NCI-H2171 treated with DMSO at 0.1 percent for 48 hours (cell line): ENCODE measurements at regions not wholly inside any gene's neighbourhood (a gene's known extent, or its start where the extent isn't known, plus 50 kb on each side); places are given as distances from the start of the nearest gene placed in this dataset.

Source experiments
- DNase-seq: peaks from one replicate; lab custom pipeline; 2025; lab: John Stamatoyannopoulos, UW

DNA sequence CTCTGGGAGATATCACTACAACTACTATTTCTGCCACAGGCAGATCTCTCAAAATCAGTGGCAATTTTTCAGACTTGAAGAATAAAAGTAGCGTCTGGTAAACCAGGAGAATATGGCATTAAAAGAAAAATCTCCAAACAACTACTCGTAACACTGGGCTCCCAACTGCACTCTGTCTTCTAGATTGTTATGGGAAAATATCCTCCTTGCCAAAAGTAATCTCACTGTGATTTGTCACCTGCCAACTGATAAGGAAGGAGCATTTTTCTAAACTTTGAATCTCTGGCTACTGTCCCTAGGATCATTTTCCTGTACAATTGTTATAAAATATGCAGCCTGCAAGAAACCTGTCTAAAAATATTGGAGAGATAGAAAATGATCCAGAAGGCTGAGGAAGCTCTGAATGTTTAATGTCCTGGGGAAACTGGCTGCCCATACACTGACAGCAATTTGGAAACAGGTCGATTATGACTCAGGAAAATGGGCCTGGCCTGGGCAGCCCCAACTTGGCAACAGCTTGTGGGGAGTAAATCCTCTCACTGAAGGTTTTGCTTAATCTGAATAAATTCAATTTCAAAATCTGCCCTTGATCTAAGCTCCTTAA is 90.5 kb upstream of the DBX1 start:
- no peak for DNase-seq

DNA sequence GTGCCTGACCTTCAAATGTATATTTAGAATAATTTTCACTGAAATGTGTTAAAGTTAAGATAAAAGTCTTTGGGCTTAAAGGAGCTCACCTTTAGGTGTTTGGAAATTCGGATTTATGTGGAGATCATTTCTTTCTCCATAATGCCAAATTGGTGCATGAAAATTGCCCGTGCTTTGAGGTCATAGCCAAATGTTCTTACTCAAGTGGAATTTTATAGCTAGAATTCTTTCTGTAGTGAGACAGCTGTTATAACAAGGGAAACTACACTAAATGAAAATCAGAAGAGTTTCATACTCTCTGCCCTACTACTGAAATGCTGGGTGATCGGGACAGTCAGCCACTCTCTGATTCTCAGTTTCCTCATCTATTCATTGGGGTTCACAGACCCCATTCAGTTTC is 89.5 kb upstream of the DBX1 start:
- DNase-seq = no peak

- peak; percentile 68 for DNase-seq
Measured at GRCh38 chr11:20249378-20249777, 89.1 kb upstream of the DBX1 start.

DNA sequence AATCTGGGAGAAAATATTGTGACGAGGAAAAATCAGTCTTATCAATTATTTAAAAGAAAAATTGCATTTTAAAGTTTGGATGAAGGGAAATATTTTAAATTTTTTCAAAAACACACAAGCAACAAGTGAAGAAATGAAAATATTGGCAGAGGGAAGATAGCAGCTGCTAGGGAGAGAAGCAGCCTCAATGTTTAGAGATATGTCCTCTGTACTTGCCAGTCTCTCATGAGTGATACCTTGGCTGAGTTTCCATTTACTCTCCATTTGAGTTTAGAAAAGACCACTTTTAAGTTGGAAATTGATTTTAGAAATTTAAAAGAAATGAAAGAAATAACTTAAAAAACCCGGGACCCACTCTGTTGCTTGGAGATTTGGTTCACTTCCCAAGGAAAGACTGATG is 88.6 kb upstream of the DBX1 start:
- DNase-seq = no peak

DNA sequence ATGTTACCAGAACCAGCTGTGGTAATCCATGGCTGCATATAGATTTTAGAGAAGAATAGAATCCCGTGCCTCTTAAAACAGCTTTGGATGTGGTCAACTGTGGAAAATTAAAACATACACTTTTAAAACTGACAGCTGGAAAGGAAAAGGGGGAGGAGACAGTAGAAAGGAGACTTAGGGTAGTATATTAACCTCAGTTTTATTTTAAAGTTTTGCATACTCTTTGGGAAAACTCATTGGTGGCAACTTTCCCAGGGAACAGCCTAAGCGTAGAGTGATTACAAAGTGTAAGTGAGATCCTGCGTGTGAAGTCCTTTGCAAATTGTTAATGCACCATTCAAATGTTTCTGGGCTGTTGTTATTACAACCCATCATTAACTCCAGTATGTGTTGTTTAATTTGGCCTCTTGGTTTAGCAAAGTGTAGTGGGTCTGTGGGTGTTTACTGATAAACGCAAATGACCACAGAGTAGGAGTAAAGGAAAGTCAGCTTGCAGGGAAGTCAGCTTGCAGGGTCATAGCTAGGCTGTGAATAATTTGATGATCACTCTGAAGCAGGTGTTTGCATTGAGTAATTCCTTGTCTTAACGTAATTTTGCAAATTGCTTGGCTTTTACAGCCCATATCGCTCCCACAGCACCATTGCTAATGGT is 88.0 kb upstream of the DBX1 start:
- DNase-seq = no peak

- no peak for DNase-seq
Measured at GRCh38 chr11:20247591-20248007, 87.3 kb upstream of the DBX1 start.

- DNase-seq = no peak
Measured at GRCh38 chr11:20243974-20244373, 83.7 kb upstream of the DBX1 start.

DNA sequence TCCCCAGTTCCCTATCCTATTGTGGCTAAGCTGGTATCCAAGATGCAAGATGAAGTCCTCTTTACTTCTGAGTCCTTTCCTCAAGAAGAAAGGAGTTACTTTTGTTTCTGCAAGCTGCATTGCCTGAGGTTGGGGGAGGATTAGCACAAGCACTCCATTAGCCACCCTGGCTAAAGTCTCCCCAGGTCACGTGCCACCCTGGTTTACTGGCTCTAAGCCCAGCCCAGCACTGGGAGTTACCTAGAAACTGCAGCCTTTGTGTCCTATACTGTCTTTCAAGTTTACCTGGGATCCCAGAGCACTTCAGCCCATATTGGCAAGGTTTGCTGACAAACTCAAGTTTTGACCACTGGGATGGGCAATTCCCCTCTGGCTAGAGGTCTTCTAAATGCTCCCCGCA is 78.4 kb upstream of the DBX1 start:
- DNase-seq = no peak

DNA sequence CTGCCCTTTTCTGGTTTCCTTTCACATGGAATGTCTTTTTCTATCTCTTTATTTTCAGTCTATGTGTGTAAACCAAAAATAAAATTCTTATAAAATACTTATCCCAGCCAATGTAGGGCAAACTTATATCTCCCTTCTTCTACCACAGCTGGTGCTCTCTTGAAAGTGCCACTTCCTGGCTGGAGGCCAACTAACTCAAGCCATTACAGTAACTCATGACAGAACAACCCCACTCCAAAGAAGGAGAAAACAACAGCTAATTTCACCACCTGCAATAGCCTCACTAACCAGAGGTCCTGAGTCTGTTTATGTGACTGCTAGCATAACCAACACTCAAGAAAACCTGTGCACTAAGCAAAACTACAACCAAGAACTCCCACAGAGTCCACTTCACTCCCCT is 74.9 kb upstream of the DBX1 start:
- peak; percentile 9 for DNase-seq

DNA sequence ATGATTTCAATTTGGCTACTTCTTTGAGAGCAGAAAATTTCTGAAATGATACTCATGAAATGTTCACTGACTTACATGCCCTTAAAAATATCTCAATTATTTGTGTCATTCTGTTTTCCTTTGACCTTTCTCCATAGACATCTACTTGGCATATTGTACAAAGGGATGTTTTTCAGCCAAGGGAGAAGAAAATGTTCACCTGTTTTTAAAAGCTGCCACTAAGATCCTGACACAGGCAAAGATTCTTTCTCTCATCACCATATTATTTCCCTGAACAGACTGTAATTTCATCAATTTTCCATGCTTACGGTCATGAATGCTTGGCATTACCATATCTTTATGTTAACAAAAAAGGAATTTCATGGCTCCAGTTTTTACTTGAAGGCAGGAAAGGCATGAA is 67.4 kb upstream of the DBX1 start:
- DNase-seq = no peak

DNA sequence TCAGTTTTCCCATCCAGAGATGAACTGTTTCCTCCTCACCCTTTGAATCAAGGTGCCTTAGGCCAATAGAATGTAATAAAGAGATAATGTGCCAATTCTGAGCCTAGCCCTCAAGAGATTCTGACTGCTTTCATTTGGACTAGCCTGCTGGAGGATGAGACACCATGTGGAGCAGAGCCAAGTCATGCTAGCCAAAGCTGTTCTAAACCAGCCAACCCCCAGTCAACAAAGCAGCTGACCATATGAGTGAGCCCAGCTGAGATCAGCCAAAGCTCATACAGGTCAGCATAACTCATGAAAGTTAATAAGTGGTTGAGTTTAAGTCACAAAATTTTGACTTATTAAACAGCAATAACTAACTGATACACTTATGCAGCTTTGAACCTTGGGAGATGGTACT is 66.7 kb upstream of the DBX1 start:
- DNase-seq = no peak

- DNase-seq = no peak
Measured at GRCh38 chr11:20221566-20221965, 61.3 kb upstream of the DBX1 start.

- DNase-seq = peak; percentile 50
Measured at GRCh38 chr11:20213790-20214189, 53.5 kb upstream of the DBX1 start.

DNA sequence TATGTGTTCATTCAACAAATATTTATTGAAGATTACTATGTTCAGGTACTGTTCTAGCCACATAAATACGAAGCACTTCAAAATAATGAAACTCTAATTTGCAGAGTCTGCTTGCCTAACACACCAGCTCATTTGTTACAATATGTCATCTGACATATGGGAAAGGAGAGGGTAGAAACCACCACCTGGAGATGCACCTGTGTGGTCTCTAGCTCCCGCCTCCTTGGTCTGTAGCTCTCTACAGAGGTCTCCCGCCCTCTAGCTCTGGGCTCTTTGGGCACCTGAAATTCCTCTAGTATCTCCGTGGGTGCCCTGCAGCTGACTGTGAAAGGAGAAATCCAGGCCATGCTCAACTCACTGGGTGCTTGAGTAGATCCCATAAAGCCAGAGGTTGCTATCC is 51.4 kb upstream of the DBX1 start:
- DNase-seq = peak; percentile 62
